ENCODE measurements at regions not wholly inside any gene's neighbourhood (a gene's known extent, or its start where the extent isn't known, plus 50 kb on each side); places are given as distances from the start of the nearest gene placed in this dataset.

- TF ChIP-seq CTCF (IDR thresholded peaks at IDR 0.05; ENCODE audit: insufficient read depth, low read length) = no peak
- TF ChIP-seq POLR2AphosphoS5 (IDR thresholded peaks at IDR 0.05; ENCODE audit: low read depth) = no peak
- no peak for TF ChIP-seq GABPA (IDR thresholded peaks at IDR 0.05; ENCODE audit: low read depth)
- no peak for TF ChIP-seq SPI1 (IDR thresholded peaks at IDR 0.05; ENCODE audit: borderline replicate concordance, low read depth)
- no peak for TF ChIP-seq REST (IDR thresholded peaks at IDR 0.05; ENCODE audit: insufficient replicate concordance, low read depth)
Observed at GRCh38 chr2:239715606-239716005, 309.5 kb downstream of the NDUFA10 start.
